ENCODE measurements at regions not wholly inside any gene's neighbourhood (a gene's known extent, or its start where the extent isn't known, plus 50 kb on each side); places are given as distances from the start of the nearest gene placed in this dataset.

GRCh38 chr14:34027130-34027989 is 76.5 kb upstream of the EGLN3 start:
- WGBS, 2 donors: 66 to 68% methylated on average over 3 of the region's 3 CpGs
- Histone ChIP-seq H3K27me3 (no peaks in the 10 kb centered on the region), H3K4me1 (peaks cover 0 to 11% (median 0%) of the 10 kb centered on the region in 3 donors), H3K4me3 (no peak overlapping the region), H3K36me3 (no peaks in the 10 kb centered on the region), H3K27ac (no peak overlapping the region), H3K9me3 (no peaks in the 10 kb centered on the region)
- no peak for TF ChIP-seq CTCF (IDR thresholded peaks at IDR 0.05)
- FAIRE-seq: no peak
- intact Hi-C loops (cut with DNase I): loop anchor here in 1 of 3 donors (5.0 kb wide), 1 partner anchor 60 kb away; no protein-coding TSS in a partner anchor
- ATAC-seq: no peak
- DNase-seq: no peak

GRCh38 chr14:34025325-34026017 is 74.6 kb upstream of the EGLN3 start:
- no peak overlapping the region for H3K4me3 ChIP-seq
- no peaks in the 10 kb centered on the region for H3K36me3 ChIP-seq

GRCh38 chr14:34024768-34025144 is 73.9 kb upstream of the EGLN3 start:
- H3K4me3 ChIP-seq: no peak overlapping the region
- ATAC-seq (no peak), FAIRE-seq (no peak), DNase-seq (no peak)
- no peak overlapping the region for H3K27ac ChIP-seq
- intact Hi-C loops (cut with DNase I): loop anchor here in 1 of 3 donors (5.0 kb wide), 1 partner anchor 57 kb away; no protein-coding TSS in a partner anchor
- TF ChIP-seq CTCF (IDR thresholded peaks at IDR 0.05): no peak
- no peaks in the 10 kb centered on the region for H3K36me3 ChIP-seq
- 67 to 88% methylated on average over 2 of the region's 2 CpGs for WGBS, 2 donors
- no peaks in the 10 kb centered on the region for H3K9me3 ChIP-seq
- H3K4me1 ChIP-seq: peaks cover 0 to 11% (median 0%) of the 10 kb centered on the region in 3 donors
- no peaks in the 10 kb centered on the region for H3K27me3 ChIP-seq

More at GRCh38 chr14:34025325-34026017, 74.6 kb upstream of the EGLN3 start:
- H3K27ac ChIP-seq: no peak overlapping the region
- no peaks in the 10 kb centered on the region for H3K9me3 ChIP-seq
- 96 to 98% methylated on average over 4 of the region's 4 CpGs for WGBS, 2 donors
- ATAC-seq: no peak
- intact Hi-C loops (cut with DNase I): loop anchor here in 1 of 3 donors (5.0 kb wide), 1 partner anchor 58 kb away; no protein-coding TSS in a partner anchor
- TF ChIP-seq CTCF (IDR thresholded peaks at IDR 0.05): no peak
- DNase-seq: no peak
- H3K4me1 ChIP-seq: peaks cover 0 to 11% (median 0%) of the 10 kb centered on the region in 3 donors
- H3K27me3 ChIP-seq: no peaks in the 10 kb centered on the region
- FAIRE-seq: no peak

GRCh38 chr14:34023824-34024767 is 73.2 kb upstream of the EGLN3 start:
- TF ChIP-seq CTCF (IDR thresholded peaks at IDR 0.05): no peak
- 22 to 29% methylated on average over 13 of the region's 13 CpGs for WGBS, 2 donors
- DNase-seq: no peak
- no peaks in the 10 kb centered on the region for H3K36me3 ChIP-seq
- H3K9me3 ChIP-seq: no peaks in the 10 kb centered on the region
- ATAC-seq: peak in 3 of 4 donors; percentile 67 to 88 (median 71)
- intact Hi-C loops (cut with DNase I): no loop called here
- H3K27me3 ChIP-seq: no peaks in the 10 kb centered on the region
- H3K4me3 ChIP-seq: no peak overlapping the region
- H3K4me1 ChIP-seq: peaks cover 0 to 11% (median 0%) of the 10 kb centered on the region in 3 donors
- no peak overlapping the region for H3K27ac ChIP-seq
- no peak for FAIRE-seq

Measured in pancreas (tissue), 10 donors.